Mesendoderm (in vitro differentiated cells): ENCODE measurements at regions not wholly inside any gene's neighbourhood (a gene's known extent, or its start where the extent isn't known, plus 50 kb on each side); places are given as distances from the start of the nearest gene placed in this dataset.

Experiments
- DNase-seq: peaks from one replicate; pipeline ENCODE4 v3.0.0; 2013
- H2AK5ac ChIP-seq: 2 replicates; pipeline ENCODE4 v1.6.1; 2013; ENCODE audit warnings: low read length, inconsistent platforms
- H2BK120ac ChIP-seq: 2 replicates; pipeline ENCODE4 v1.6.1; 2013; ENCODE audit warnings: low read depth, mild to moderate bottlenecking, low read length, moderate library complexity, mixed read lengths
- H2BK15ac ChIP-seq: replicated peaks from 2 replicates; pipeline ENCODE4 v1.6.1; 2013; ENCODE audit warnings: low read depth, mild to moderate bottlenecking, moderate library complexity
- H2BK5ac ChIP-seq: 2 replicates; pipeline ENCODE4 v1.6.1; 2013; ENCODE audit warnings: low read length, inconsistent platforms
- H3K18ac ChIP-seq: 2 replicates; pipeline ENCODE4 v1.6.1; 2013; ENCODE audit warnings: mild to moderate bottlenecking, low read length, mixed read lengths
- H3K23ac ChIP-seq: one replicate; pipeline ENCODE4 v1.6.1; 2013; ENCODE audit warnings: low read length
- H3K27ac ChIP-seq: 2 replicates; pipeline ENCODE4 v1.5.1; 2013; ENCODE audit warnings: low read depth, mild to moderate bottlenecking, inconsistent platforms, low read length, moderate library complexity
- H3K27me3 ChIP-seq: 2 replicates; pipeline ENCODE4 v1.6.1; 2013; ENCODE audit warnings: low read length, control low read depth, mild to moderate bottlenecking, inconsistent platforms; ENCODE audit not compliant: insufficient read depth, poor library complexity
- H3K36me3 ChIP-seq: 2 replicates; pipeline ENCODE4 v1.6.1; 2013; ENCODE audit warnings: low read length, inconsistent platforms; ENCODE audit not compliant: control insufficient read depth, insufficient read depth
- H3K4ac ChIP-seq: one replicate; pipeline ENCODE4 v1.6.1; 2013; ENCODE audit warnings: low read depth, mild to moderate bottlenecking, low read length, moderate library complexity
- H3K4me1 ChIP-seq: 2 replicates; pipeline ENCODE4 v1.6.1; 2013; ENCODE audit warnings: low read depth, low read length, inconsistent platforms; ENCODE audit not compliant: control insufficient read depth
- H3K4me2 ChIP-seq: 2 replicates; pipeline ENCODE4 v1.6.1; 2013; ENCODE audit warnings: low read length
- H3K4me3 ChIP-seq: 2 replicates; pipeline ENCODE4 v1.5.1; 2013; ENCODE audit warnings: mild to moderate bottlenecking, low read length
- H3K56ac ChIP-seq: one replicate; pipeline ENCODE4 v1.6.1; 2013; ENCODE audit warnings: low read length
- H3K79me1 ChIP-seq: 2 replicates; pipeline ENCODE4 v1.6.1; 2013; ENCODE audit warnings: low read length, inconsistent platforms
- H3K79me2 ChIP-seq: 2 replicates; pipeline ENCODE4 v1.6.1; 2013; ENCODE audit warnings: mild to moderate bottlenecking, low read length; ENCODE audit not compliant: control insufficient read depth, insufficient read depth
- H3K9ac ChIP-seq: 2 replicates; pipeline ENCODE4 v1.6.1; 2013; ENCODE audit warnings: low read length, inconsistent platforms
- H4K5ac ChIP-seq: one replicate; pipeline ENCODE4 v1.6.1; 2013; ENCODE audit warnings: low read length
- H4K8ac ChIP-seq: one replicate; pipeline ENCODE4 v1.6.1; 2013; ENCODE audit warnings: low read depth, mild to moderate bottlenecking, control low read depth, low read length, moderate library complexity
- WGBS: extraction: QIAGEN DNeasy Blood & Tissue Kit; methylation state at CpG from one replicate; pipeline ENCODE4 v1.1.7; 2013; ENCODE audit warnings: low lambda C conversion rate, missing lambda C conversion rate; ENCODE audit not compliant: insufficient coverage; ENCODE audit errors: extremely low coverage; 5-methylcytosine and 5-hydroxymethylcytosine counted together

DNA sequence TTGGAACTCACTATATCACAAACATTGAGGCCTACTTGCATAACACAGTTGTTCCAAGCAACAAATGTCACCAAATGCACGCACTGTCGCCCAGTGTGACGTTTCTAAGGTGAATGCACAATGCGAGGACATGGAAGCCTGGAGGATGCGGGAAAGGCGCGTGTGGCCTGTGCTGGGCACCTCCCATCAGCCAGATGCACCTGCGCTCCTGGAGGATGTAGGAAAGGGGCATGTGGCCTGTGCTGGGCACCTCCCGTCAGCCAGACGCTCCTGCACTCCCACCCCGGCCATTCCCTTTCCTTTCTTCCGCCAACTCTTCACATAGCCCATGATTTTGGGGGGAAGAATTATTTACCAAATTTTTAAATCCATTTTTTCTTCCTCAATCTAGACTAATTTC is 202.4 kb upstream of the SOX1 start:
- Histone ChIP-seq H3K79me1 (no peaks in the 10 kb centered on the region), H2BK5ac (no peak overlapping the region), H3K79me2 (no peaks in the 10 kb centered on the region), H3K27ac (no peak overlapping the region), H3K18ac (no peak overlapping the region), H4K8ac (no peak overlapping the region), H3K4me2 (no peak overlapping the region), H3K9ac (no peak overlapping the region), H3K4ac (no peak overlapping the region), H3K4me3 (no peak overlapping the region), H4K5ac (no peak overlapping the region), H3K4me1 (no peaks in the 10 kb centered on the region), H3K36me3 (no peaks in the 10 kb centered on the region), H3K27me3 (no peaks in the 10 kb centered on the region), H2AK5ac (no peak overlapping the region), H3K23ac (no peak overlapping the region), H3K56ac (no peak overlapping the region), H2BK15ac (no peak overlapping the region), H2BK120ac (no peak overlapping the region)
- WGBS, result no CpG with 5 or more reads among the region's 12 CpGs
- DNase-seq, result no peak

DNA sequence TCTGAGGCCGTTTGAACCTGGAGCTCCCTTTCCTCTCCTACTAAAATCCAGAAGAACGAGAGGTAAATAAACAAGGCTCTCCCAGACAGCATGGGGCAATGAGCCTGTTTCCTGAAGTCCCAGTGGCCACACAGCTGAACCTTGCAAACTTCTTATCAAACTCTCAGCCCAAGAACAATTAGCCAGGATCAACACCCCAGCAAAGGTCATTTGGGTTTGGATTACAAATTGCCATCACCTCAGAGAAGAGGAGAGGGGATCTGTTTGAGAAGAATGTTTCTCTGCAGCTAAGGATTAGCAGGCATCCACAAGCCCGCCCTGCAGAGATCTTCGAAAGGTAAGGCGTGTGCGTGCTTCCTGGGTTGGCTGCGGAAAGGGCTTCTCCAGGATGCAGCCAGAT is 201.9 kb upstream of the SOX1 start:
- peak; percentile 82 for DNase-seq
- no peak overlapping the region for H4K5ac ChIP-seq
- H3K23ac ChIP-seq, result no peak overlapping the region
- H3K18ac ChIP-seq, result no peak overlapping the region
- no peaks in the 10 kb centered on the region for H3K4me1 ChIP-seq
- H3K36me3 ChIP-seq, result no peaks in the 10 kb centered on the region
- H2BK5ac ChIP-seq, result no peak overlapping the region
- no peak overlapping the region for H3K4me3 ChIP-seq
- H4K8ac ChIP-seq, result no peak overlapping the region
- no peak overlapping the region for H3K27ac ChIP-seq
- H2AK5ac ChIP-seq, result no peak overlapping the region
- no peaks in the 10 kb centered on the region for H3K79me1 ChIP-seq
- no peak overlapping the region for H3K4me2 ChIP-seq
- WGBS, result no CpG with 5 or more reads among the region's 7 CpGs
- H2BK15ac ChIP-seq, result no peak overlapping the region
- no peak overlapping the region for H3K4ac ChIP-seq
- H3K27me3 ChIP-seq, result no peaks in the 10 kb centered on the region
- no peaks in the 10 kb centered on the region for H3K79me2 ChIP-seq
- H3K9ac ChIP-seq, result no peak overlapping the region
- H3K56ac ChIP-seq, result no peak overlapping the region
- no peak overlapping the region for H2BK120ac ChIP-seq

DNA sequence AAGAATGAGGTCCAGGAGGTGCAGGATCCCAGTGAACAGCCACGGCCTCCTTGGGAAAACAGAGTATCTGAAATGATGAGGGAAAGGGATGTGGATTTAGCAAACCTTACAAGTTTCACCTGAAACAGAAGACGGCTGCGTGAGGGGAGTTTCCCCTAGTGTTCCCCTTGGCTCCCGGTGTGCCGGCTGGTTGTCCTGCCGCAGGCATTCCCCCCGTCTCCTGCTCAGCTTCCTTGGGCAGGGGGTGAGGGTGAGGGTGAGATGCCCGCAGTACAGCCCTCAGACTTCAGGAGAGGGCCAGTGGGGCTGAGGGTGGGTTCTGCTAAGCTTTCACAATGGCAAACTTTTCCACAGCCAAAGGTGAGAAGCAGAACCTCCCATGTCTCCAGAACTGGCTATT is 201.1 kb upstream of the SOX1 start:
- no peak for DNase-seq
- H3K56ac ChIP-seq, result no peak overlapping the region
- WGBS, result no CpG with 5 or more reads among the region's 8 CpGs

DNA sequence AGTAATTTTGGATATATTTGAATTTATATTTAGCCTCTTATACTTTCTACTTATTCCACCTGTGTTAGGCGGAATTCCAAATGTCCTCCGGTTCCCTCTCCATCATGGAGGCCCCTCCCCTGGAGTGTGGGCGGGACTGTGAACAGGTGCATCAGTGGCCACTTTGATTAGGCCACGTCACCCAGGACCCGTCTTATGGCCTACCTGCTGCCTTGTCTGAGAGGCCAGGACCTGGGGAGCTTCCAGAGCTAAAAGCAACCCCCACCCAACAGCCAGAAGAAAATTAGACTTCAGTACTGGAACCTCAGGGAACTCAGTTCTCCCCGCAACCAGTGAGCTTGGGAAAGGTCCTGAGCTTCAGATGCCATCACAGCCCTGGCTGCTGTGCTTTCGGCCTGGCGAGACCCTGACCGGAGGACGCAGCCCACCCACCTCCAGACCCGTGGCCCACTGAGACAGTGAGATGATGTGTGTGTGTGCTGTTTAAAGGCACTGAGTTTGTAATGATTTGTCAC is 200.2 kb upstream of the SOX1 start:
- H3K9ac ChIP-seq, result no peak overlapping the region
- no peak overlapping the region for H3K56ac ChIP-seq
- H3K4ac ChIP-seq, result no peak overlapping the region
- H3K4me1 ChIP-seq, result no peaks in the 10 kb centered on the region
- WGBS, result no CpG with 5 or more reads among the region's 11 CpGs
- no peaks in the 10 kb centered on the region for H3K27me3 ChIP-seq
- H2AK5ac ChIP-seq, result no peak overlapping the region
- no peaks in the 10 kb centered on the region for H3K79me1 ChIP-seq
- H3K79me2 ChIP-seq, result no peaks in the 10 kb centered on the region
- H3K36me3 ChIP-seq, result no peaks in the 10 kb centered on the region
- no peak overlapping the region for H3K4me3 ChIP-seq
- H2BK5ac ChIP-seq, result no peak overlapping the region
- no peak overlapping the region for H4K5ac ChIP-seq
- no peak overlapping the region for H2BK15ac ChIP-seq
- no peak for DNase-seq
- no peak overlapping the region for H3K4me2 ChIP-seq
- H3K18ac ChIP-seq, result no peak overlapping the region
- H4K8ac ChIP-seq, result no peak overlapping the region
- no peak overlapping the region for H2BK120ac ChIP-seq
- no peak overlapping the region for H3K23ac ChIP-seq
- no peak overlapping the region for H3K27ac ChIP-seq

More for the DNA sequence above, 201.1 kb upstream of the SOX1 start:
- no peak overlapping the region for H3K4ac ChIP-seq
- H3K4me3 ChIP-seq, result no peak overlapping the region
- no peaks in the 10 kb centered on the region for H3K36me3 ChIP-seq
- H3K79me1 ChIP-seq, result no peaks in the 10 kb centered on the region
- no peaks in the 10 kb centered on the region for H3K79me2 ChIP-seq
- H4K5ac ChIP-seq, result no peak overlapping the region
- H2AK5ac ChIP-seq, result no peak overlapping the region
- H3K18ac ChIP-seq, result no peak overlapping the region
- no peak overlapping the region for H2BK5ac ChIP-seq
- H2BK120ac ChIP-seq, result no peak overlapping the region
- no peak overlapping the region for H3K27ac ChIP-seq
- H3K23ac ChIP-seq, result no peak overlapping the region
- no peaks in the 10 kb centered on the region for H3K4me1 ChIP-seq
- H3K27me3 ChIP-seq, result no peaks in the 10 kb centered on the region
- no peak overlapping the region for H3K4me2 ChIP-seq
- no peak overlapping the region for H4K8ac ChIP-seq
- no peak overlapping the region for H3K9ac ChIP-seq
- H2BK15ac ChIP-seq, result no peak overlapping the region

DNA sequence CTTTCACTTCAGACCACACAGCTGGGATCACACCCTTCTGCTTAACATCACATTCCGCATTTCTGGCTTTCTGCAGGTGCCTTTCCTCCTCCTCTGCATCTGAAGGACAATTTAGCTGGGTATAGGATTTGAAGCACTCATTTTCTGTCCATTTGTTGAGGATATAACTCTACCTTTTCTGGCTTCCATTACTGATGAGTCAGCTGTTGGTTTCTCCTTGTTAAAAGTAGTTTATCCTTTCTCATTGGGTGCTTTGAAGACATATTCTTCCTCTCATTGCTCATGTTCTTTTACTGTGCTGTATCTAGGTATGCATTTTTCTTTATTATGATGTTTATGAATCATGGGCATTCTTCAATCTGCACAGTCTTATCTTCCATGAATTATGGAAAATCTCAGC is 199.3 kb upstream of the SOX1 start:
- Histone ChIP-seq H3K79me2 (no peaks in the 10 kb centered on the region), H2BK15ac (no peak overlapping the region), H3K4me1 (no peaks in the 10 kb centered on the region), H2BK5ac (no peak overlapping the region), H2AK5ac (no peak overlapping the region), H3K36me3 (no peaks in the 10 kb centered on the region), H3K23ac (no peak overlapping the region), H3K27ac (no peak overlapping the region), H3K4me3 (no peak overlapping the region), H4K5ac (no peak overlapping the region), H3K4ac (no peak overlapping the region), H3K9ac (no peak overlapping the region), H3K56ac (no peak overlapping the region), H3K18ac (no peak overlapping the region), H2BK120ac (no peak overlapping the region), H3K79me1 (no peaks in the 10 kb centered on the region), H3K27me3 (no peaks in the 10 kb centered on the region), H4K8ac (no peak overlapping the region), H3K4me2 (no peak overlapping the region)
- WGBS, result no CpG with 5 or more reads among the region's 1 CpG
- DNase-seq, result no peak

DNA sequence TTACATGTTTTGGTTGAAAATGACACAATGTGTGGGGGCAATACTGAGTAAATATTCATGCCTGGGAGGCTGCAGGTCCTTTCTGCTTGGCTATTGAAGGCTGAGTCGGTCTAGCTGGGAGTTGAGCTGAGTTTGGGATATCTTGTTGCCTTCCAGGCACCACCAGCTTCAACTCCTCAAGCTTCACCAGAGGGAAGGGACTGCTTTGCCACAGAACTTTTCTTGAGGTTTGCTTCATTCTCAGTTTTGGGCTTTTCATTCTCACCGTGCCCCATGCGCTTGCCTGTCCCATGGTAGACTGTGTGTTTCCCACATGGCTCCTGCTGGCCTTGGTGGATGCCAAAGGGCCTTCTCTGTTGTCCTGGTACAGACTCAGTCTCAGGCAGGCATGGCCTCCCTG is 198.2 kb upstream of the SOX1 start:
- H2AK5ac ChIP-seq, result no peak overlapping the region
- WGBS, result no CpG with 5 or more reads among the region's 3 CpGs

More for the DNA sequence above, 198.2 kb upstream of the SOX1 start:
- no peak overlapping the region for H2BK120ac ChIP-seq
- H3K9ac ChIP-seq, result no peak overlapping the region
- no peak overlapping the region for H3K18ac ChIP-seq
- no peak overlapping the region for H4K8ac ChIP-seq
- no peak overlapping the region for H3K56ac ChIP-seq
- H3K27me3 ChIP-seq, result no peaks in the 10 kb centered on the region
- no peak overlapping the region for H2BK5ac ChIP-seq
- no peak overlapping the region for H4K5ac ChIP-seq
- H3K4me3 ChIP-seq, result no peak overlapping the region
- H3K79me2 ChIP-seq, result no peaks in the 10 kb centered on the region
- no peaks in the 10 kb centered on the region for H3K4me1 ChIP-seq
- no peak overlapping the region for H3K4ac ChIP-seq
- H3K23ac ChIP-seq, result no peak overlapping the region
- no peak for DNase-seq
- H3K4me2 ChIP-seq, result no peak overlapping the region
- H3K36me3 ChIP-seq, result no peaks in the 10 kb centered on the region
- H3K79me1 ChIP-seq, result no peaks in the 10 kb centered on the region
- H2BK15ac ChIP-seq, result no peak overlapping the region
- no peak overlapping the region for H3K27ac ChIP-seq
